ENCODE measurements at regions not wholly inside any gene's neighbourhood (a gene's known extent, or its start where the extent isn't known, plus 50 kb on each side); places are given as distances from the start of the nearest gene placed in this dataset.

DNA sequence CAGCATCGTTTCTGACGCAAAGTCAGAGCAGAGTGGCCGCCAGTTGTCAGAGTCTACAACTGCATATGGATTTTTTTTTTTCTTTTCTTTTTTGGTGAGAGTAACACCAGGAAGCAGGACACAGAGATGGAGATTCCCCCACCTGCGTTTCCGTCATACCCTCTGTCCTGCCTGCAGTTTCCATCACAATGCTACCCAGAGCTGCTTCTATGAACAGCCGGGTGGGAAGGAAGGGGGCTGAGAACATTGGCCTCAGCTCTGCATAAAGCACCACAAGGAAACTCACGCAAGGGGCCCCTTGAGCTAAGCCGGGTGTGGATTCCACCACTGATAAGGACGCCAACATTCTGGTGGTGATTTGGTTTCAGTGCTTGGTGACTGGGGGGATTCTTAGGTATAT, 183.5 kb upstream of the AFDN start:
- WGBS (ENCODE audit: low lambda C conversion rate, missing lambda C conversion rate) = 76% methylated on average over 9 of the region's 9 CpGs
- TF ChIP-seq EZH2 (IDR thresholded peaks at IDR 0.05; ENCODE audit: borderline replicate concordance) = no peak
- TF ChIP-seq, protein P1, sequence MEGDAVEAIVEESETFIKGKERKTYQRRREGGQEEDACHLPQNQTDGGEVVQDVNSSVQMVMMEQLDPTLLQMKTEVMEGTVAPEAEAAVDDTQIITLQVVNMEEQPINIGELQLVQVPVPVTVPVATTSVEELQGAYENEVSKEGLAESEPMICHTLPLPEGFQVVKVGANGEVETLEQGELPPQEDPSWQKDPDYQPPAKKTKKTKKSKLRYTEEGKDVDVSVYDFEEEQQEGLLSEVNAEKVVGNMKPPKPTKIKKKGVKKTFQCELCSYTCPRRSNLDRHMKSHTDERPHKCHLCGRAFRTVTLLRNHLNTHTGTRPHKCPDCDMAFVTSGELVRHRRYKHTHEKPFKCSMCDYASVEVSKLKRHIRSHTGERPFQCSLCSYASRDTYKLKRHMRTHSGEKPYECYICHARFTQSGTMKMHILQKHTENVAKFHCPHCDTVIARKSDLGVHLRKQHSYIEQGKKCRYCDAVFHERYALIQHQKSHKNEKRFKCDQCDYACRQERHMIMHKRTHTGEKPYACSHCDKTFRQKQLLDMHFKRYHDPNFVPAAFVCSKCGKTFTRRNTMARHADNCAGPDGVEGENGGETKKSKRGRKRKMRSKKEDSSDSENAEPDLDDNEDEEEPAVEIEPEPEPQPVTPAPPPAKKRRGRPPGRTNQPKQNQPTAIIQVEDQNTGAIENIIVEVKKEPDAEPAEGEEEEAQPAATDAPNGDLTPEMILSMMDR (IDR thresholded peaks at IDR 0.05; ENCODE audit: poor library complexity) = no peak
- TF ChIP-seq EZH2phosphoT487 (IDR thresholded peaks at IDR 0.05; ENCODE audit: low read depth, severe bottlenecking, unreplicated experiment) = no peak
- Histone ChIP-seq H2AFZ (no peak overlapping the region), H3K27ac (no peak overlapping the region), H3K27me3 (no peaks in the 10 kb centered on the region), H3K79me2 (no peaks in the 10 kb centered on the region), H3K4me3 (no peak overlapping the region), H3K9me3 (ENCODE audit: low read depth) (no peaks in the 10 kb centered on the region), H3K4me1 (ENCODE audit: insufficient read depth) (no peaks in the 10 kb centered on the region), H3K9me2 (replicated peaks; ENCODE audit: insufficient read depth) (no peaks in the 10 kb centered on the region), H4K20me1 (ENCODE audit: insufficient read depth, poor library complexity, severe bottlenecking) (no peaks in the 10 kb centered on the region), H3K36me3 (replicated peaks; ENCODE audit: insufficient read depth, low read depth) (no peaks in the 10 kb centered on the region), H3K4me2 (no peak overlapping the region)
- no peak for DNase-seq (ENCODE audit: low spot score)

- DNase-seq (ENCODE audit: low spot score) = no peak
- H3K9me3 ChIP-seq (ENCODE audit: low read depth) = no peaks in the 10 kb centered on the region
- no peaks in the 10 kb centered on the region for H3K4me1 ChIP-seq (ENCODE audit: insufficient read depth)
- 93% methylated on average over 11 of the region's 11 CpGs for WGBS (ENCODE audit: low lambda C conversion rate, missing lambda C conversion rate)
- H2AFZ ChIP-seq = no peak overlapping the region
- H3K27me3 ChIP-seq = no peaks in the 10 kb centered on the region
- no peak overlapping the region for H3K4me3 ChIP-seq
- H3K9me2 ChIP-seq (replicated peaks; ENCODE audit: insufficient read depth) = no peaks in the 10 kb centered on the region
- H3K79me2 ChIP-seq = no peaks in the 10 kb centered on the region
- no peak overlapping the region for H3K4me2 ChIP-seq
- no peaks in the 10 kb centered on the region for H4K20me1 ChIP-seq (ENCODE audit: insufficient read depth, poor library complexity, severe bottlenecking)
- H3K36me3 ChIP-seq (replicated peaks; ENCODE audit: insufficient read depth, low read depth) = no peaks in the 10 kb centered on the region
- H3K27ac ChIP-seq = no peak overlapping the region
- no peak for TF ChIP-seq EZH2phosphoT487 (IDR thresholded peaks at IDR 0.05; ENCODE audit: low read depth, severe bottlenecking, unreplicated experiment)
- TF ChIP-seq EZH2 (IDR thresholded peaks at IDR 0.05; ENCODE audit: borderline replicate concordance) = no peak
- TF ChIP-seq, protein P1 (IDR thresholded peaks at IDR 0.05; ENCODE audit: poor library complexity) = no peak
Measured at GRCh38 chr6:167643716-167644115, 183.0 kb upstream of the AFDN start.

DNA sequence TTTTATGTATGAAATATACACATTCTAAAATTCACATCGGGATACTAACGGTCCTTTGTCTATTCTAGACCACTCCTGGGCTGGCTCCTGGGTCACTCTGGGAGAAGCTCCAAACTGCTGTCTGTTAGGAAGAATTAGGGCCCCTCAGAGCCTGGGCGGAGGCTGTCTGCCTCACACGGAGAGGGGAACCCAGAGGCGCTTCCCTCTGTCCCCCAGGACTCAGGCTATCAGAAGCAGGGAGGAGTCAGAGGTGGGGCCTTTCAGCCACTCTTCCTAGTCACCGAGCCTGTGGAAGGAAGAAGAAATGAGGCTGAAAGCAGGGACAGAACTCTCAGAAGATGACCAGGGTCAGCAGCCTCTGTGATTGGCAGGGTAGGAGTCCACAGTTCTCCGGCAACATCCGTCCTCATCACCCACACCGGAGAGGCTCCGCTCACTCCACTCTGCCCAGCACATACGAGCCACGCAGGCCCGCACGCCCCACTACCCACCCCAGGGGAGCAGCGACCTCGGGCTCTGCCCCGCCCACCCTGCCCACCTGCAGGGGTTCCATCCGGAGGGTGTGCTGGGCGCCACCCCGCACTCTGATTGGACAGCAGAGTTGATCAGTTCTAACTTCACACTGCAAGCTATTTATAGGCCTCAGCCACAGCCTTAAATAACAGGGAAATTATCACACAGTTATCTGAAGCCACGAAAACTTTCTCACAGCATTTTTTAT, 182.1 kb upstream of the AFDN start:
- Histone ChIP-seq H4K20me1 (ENCODE audit: insufficient read depth, poor library complexity, severe bottlenecking) (no peaks in the 10 kb centered on the region), H3K4me2 (no peak overlapping the region), H3K27me3 (no peaks in the 10 kb centered on the region), H2AFZ (no peak overlapping the region), H3K27ac (no peak overlapping the region), H3K36me3 (replicated peaks; ENCODE audit: insufficient read depth, low read depth) (no peaks in the 10 kb centered on the region), H3K79me2 (no peaks in the 10 kb centered on the region), H3K4me3 (no peak overlapping the region), H3K4me1 (ENCODE audit: insufficient read depth) (no peaks in the 10 kb centered on the region), H3K9me2 (replicated peaks; ENCODE audit: insufficient read depth) (no peaks in the 10 kb centered on the region), H3K9me3 (ENCODE audit: low read depth) (no peaks in the 10 kb centered on the region)
- 83% methylated on average over 16 of the region's 21 CpGs for WGBS (ENCODE audit: low lambda C conversion rate, missing lambda C conversion rate)
- DNase-seq (ENCODE audit: low spot score) = no peak
- TF ChIP-seq, protein P1 (IDR thresholded peaks at IDR 0.05; ENCODE audit: poor library complexity) = no peak
- no peak for TF ChIP-seq EZH2phosphoT487 (IDR thresholded peaks at IDR 0.05; ENCODE audit: low read depth, severe bottlenecking, unreplicated experiment)
- no peak for TF ChIP-seq EZH2 (IDR thresholded peaks at IDR 0.05; ENCODE audit: borderline replicate concordance)

Measured in hepatocyte (in vitro differentiated cells).